IMR-90 (cell line): ENCODE measurements at regions not wholly inside any gene's neighbourhood (a gene's known extent, or its start where the extent isn't known, plus 50 kb on each side); places are given as distances from the start of the nearest gene placed in this dataset.

Experiments
- ATAC-seq: fragments of 200-7000 bp; cut with Tn5 transposase; 2 replicates; pipeline ENCODE4 v1.9.1; 2020; ENCODE audit warnings: low read depth, mild to moderate bottlenecking, moderate library complexity
- BruUV-seq: library from RNA; stranded (reverse); fragments of 400-500 nt; replicated peaks from 2 replicates; lab custom pipeline; 2021; lab: Mats Ljungman, UMichigan
- CTCF ChIA-PET: fragments of 300-600 bp; formaldehyde crosslinking; extraction: SDS; loops from one replicate; lab custom pipeline; 2021; ENCODE audit warnings: antibody characterized with exemption; lab: Yijun Ruan, JAX
- POLR2A ChIA-PET: fragments of 300-600 bp; sonication (Branson Sonifier 250); formaldehyde crosslinking; loops from one replicate; lab custom pipeline; 2022; ENCODE audit warnings: antibody characterized with exemption; ENCODE audit not compliant: unreplicated experiment; lab: Charles Lee
- DNase-seq: peaks from one replicate; pipeline ENCODE4 v3.0.0; 2013
- H2AFZ ChIP-seq: replicated peaks from 2 replicates; pipeline ENCODE3; 2013; ENCODE audit warnings: low read length, mild to moderate bottlenecking; ENCODE audit not compliant: poor library complexity
- H2AK5ac ChIP-seq: 2 replicates; pipeline ENCODE4 v1.6.1; 2013; ENCODE audit warnings: low read depth, low read length, inconsistent platforms
- H2AK9ac ChIP-seq: replicated peaks from 2 replicates; pipeline ENCODE3; 2013; ENCODE audit warnings: mild to moderate bottlenecking, low read depth, low read length, moderate library complexity; ENCODE audit not compliant: poor library complexity
- H2BK120ac ChIP-seq: 2 replicates; pipeline ENCODE4 v1.6.1; 2013; ENCODE audit warnings: low read depth, low read length, inconsistent platforms
- H2BK15ac ChIP-seq: 3 replicates; pipeline ENCODE4 v1.6.1; 2013; ENCODE audit warnings: low read depth, low read length, inconsistent platforms
- H2BK20ac ChIP-seq: 2 replicates; pipeline ENCODE4 v1.6.1; 2013; ENCODE audit warnings: low read depth, mild to moderate bottlenecking, inconsistent platforms, low read length, moderate library complexity
- H2BK5ac ChIP-seq: 2 replicates; pipeline ENCODE4 v1.6.1; 2013; ENCODE audit warnings: mild to moderate bottlenecking, low read depth, low read length, inconsistent platforms; ENCODE audit not compliant: poor library complexity, severe bottlenecking
- H3K14ac ChIP-seq: replicated peaks from 2 replicates; pipeline ENCODE4 v1.6.1; 2013; ENCODE audit warnings: low read depth, low read length, inconsistent platforms
- H3K18ac ChIP-seq: 2 replicates; pipeline ENCODE4 v1.6.1; 2013; ENCODE audit warnings: low read depth, low read length, control low read depth
- H3K23ac ChIP-seq: 2 replicates; pipeline ENCODE4 v1.6.1; 2013; ENCODE audit warnings: low read depth, low read length, inconsistent platforms
- H3K27ac ChIP-seq: 2 replicates; pipeline ENCODE4 v1.5.1; 2013; ENCODE audit warnings: mild to moderate bottlenecking, control low read depth, low read length; ENCODE audit not compliant: insufficient read depth
- H3K27me3 ChIP-seq: 2 replicates; pipeline ENCODE4 v1.6.1; 2013; ENCODE audit warnings: low read length; ENCODE audit not compliant: control insufficient read depth, insufficient read depth
- H3K36me3 ChIP-seq: 2 replicates; pipeline ENCODE4 v1.6.1; 2013; ENCODE audit warnings: low read length, mixed read lengths; ENCODE audit not compliant: control insufficient read depth, insufficient read depth
- H3K4ac ChIP-seq: 2 replicates; pipeline ENCODE4 v1.6.1; 2013; ENCODE audit warnings: low read depth, low read length, inconsistent platforms
- H3K4me1 ChIP-seq: 2 replicates; pipeline ENCODE4 v1.6.1; 2013; ENCODE audit warnings: low read length, mixed read lengths; ENCODE audit not compliant: control insufficient read depth, insufficient read depth
- H3K4me2 ChIP-seq: 2 replicates; pipeline ENCODE4 v1.6.1; 2013; ENCODE audit warnings: low read depth, mild to moderate bottlenecking, control low read depth, low read length, moderate library complexity
- H3K4me3 ChIP-seq: 2 replicates; pipeline ENCODE4 v1.5.1; 2013; ENCODE audit warnings: low read depth, mild to moderate bottlenecking, control low read depth, low read length, moderate library complexity; ENCODE audit not compliant: insufficient read depth
- H3K56ac ChIP-seq: 2 replicates; pipeline ENCODE4 v1.6.1; 2013; ENCODE audit warnings: low read length, inconsistent platforms; ENCODE audit not compliant: insufficient read depth; ENCODE audit errors: extremely low read depth
- H3K79me1 ChIP-seq, 2 experiments: 2 replicates each; pipeline ENCODE4 v1.6.1; 2013; ENCODE audit warnings: low read length in 2 of 2, inconsistent platforms in 1 of 2, low read depth in 1 of 2
- H3K9ac ChIP-seq: 2 replicates; pipeline ENCODE4 v1.6.1; 2013; ENCODE audit warnings: low read depth, low read length, control low read depth
- H3K9me1 ChIP-seq: 2 replicates; pipeline ENCODE4 v1.6.1; 2013; ENCODE audit warnings: low read length, inconsistent platforms; ENCODE audit not compliant: insufficient read depth
- H3K9me3 ChIP-seq: 2 replicates; pipeline ENCODE4 v1.6.1; 2013; ENCODE audit warnings: low read length; ENCODE audit not compliant: control insufficient read depth, insufficient read depth
- H4K20me1 ChIP-seq: 2 replicates; pipeline ENCODE4 v1.6.1; 2013; ENCODE audit warnings: low read length, inconsistent platforms; ENCODE audit not compliant: insufficient read depth
- H4K5ac ChIP-seq: 2 replicates; pipeline ENCODE4 v1.6.1; 2013; ENCODE audit warnings: mild to moderate bottlenecking, low read depth, low read length, control low read depth
- H4K8ac ChIP-seq, 2 experiments: 2 replicates each; pipeline ENCODE4 v1.6.1; 2013; ENCODE audit warnings: low read depth in 2 of 2, low read length in 2 of 2, control low read depth in 1 of 2, inconsistent platforms in 1 of 2
- H4K91ac ChIP-seq: 2 replicates; pipeline ENCODE4 v1.6.1; 2013; ENCODE audit warnings: low read depth, low read length, inconsistent platforms; ENCODE audit not compliant: insufficient read depth
- BHLHE40 ChIP-seq: fragments of 150-350 bp; IDR thresholded peaks from 2 replicates; pipeline ENCODE4 v1.6.1; 2016; ENCODE audit warnings: mild to moderate bottlenecking, low read depth, low read length
- CHD1 ChIP-seq: IDR thresholded peaks from 2 replicates; pipeline ENCODE4 v1.6.1; 2012; ENCODE audit warnings: low read depth, low read length, improper control_type of control experiment
- MAZ ChIP-seq: IDR thresholded peaks from 2 replicates; pipeline ENCODE4 v1.6.1; 2012; ENCODE audit warnings: low read depth, mild to moderate bottlenecking, low read length, improper control_type of control experiment, moderate library complexity, borderline replicate concordance
- MXI1 ChIP-seq: IDR thresholded peaks from 2 replicates; pipeline ENCODE4 v1.6.1; 2012; ENCODE audit warnings: low read depth, mild to moderate bottlenecking, low read length, moderate library complexity, borderline replicate concordance
- NFE2L2 ChIP-seq: fragments of 150-350 bp; IDR thresholded peaks from 2 replicates; pipeline ENCODE4 v1.6.1; 2016; ENCODE audit warnings: low read depth, mild to moderate bottlenecking, low read length
- POLR2A ChIP-seq: IDR thresholded peaks from 2 replicates; pipeline ENCODE4 v1.6.1; 2012; ENCODE audit warnings: mild to moderate bottlenecking, low read depth, low read length
- USF2 ChIP-seq: fragments of 150-350 bp; IDR thresholded peaks from 2 replicates; pipeline ENCODE4 v1.6.1; 2017; ENCODE audit warnings: mild to moderate bottlenecking, antibody characterized with exemption, low read length, low read depth
- WGBS, 2 experiments: methylation state at CpG; one replicate each; pipeline versions ENCODE4 v1.1.5 to v1.1.7; 2013; ENCODE audit warnings: missing lambda C conversion rate in 2 of 2; ENCODE audit not compliant: insufficient read length in 1 of 2; ENCODE audit errors: extremely low coverage in 2 of 2; 5-methylcytosine and 5-hydroxymethylcytosine counted together
- dilution Hi-C: fragments of 300-500 bp; cut with HindIII; formaldehyde crosslinking; loops from one replicate; pipeline ENCODE4 v1.14.3; 2018; ENCODE audit warnings: low sequenced_read_pairs; ENCODE audit not compliant: unreplicated experiment
- in situ Hi-C: fragments of 300-500 bp; cut with MboI; formaldehyde crosslinking; loops from 3 replicates; pipeline ENCODE4 v1.14.3; 2019; ENCODE audit warnings: low sequenced_read_pairs, inconsistent platforms, mixed read lengths
- intact Hi-C: fragments of 100-400 bp; cut with micrococcal nuclease; formaldehyde crosslinking; loops from 2 replicates; pipeline ENCODE4 v1.10.0; 2022
- TF ChIP-seq, protein P1 (sequence below): fragments of 150-350 bp; IDR thresholded peaks from 2 replicates; pipeline ENCODE4 v1.6.1; 2016; ENCODE audit warnings: low read depth, mild to moderate bottlenecking, low read length, moderate library complexity, borderline replicate concordance

- no peaks in the 10 kb centered on the region for H3K9me3 ChIP-seq
- no peak overlapping the region for H2AFZ ChIP-seq
- DNase-seq (no peak), ATAC-seq (no peak)
- no peaks in the 10 kb centered on the region for H4K20me1 ChIP-seq
- no peak for TF ChIP-seq NFE2L2
- no peak for TF ChIP-seq POLR2A
- no peak for TF ChIP-seq BHLHE40
- no peak for TF ChIP-seq USF2
- TF ChIP-seq MXI1: no peak
- no peak for TF ChIP-seq CHD1
- TF ChIP-seq, protein P1, sequence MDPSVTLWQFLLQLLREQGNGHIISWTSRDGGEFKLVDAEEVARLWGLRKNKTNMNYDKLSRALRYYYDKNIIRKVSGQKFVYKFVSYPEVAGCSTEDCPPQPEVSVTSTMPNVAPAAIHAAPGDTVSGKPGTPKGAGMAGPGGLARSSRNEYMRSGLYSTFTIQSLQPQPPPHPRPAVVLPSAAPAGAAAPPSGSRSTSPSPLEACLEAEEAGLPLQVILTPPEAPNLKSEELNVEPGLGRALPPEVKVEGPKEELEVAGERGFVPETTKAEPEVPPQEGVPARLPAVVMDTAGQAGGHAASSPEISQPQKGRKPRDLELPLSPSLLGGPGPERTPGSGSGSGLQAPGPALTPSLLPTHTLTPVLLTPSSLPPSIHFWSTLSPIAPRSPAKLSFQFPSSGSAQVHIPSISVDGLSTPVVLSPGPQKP: no peak
- no peak for TF ChIP-seq MAZ
- H3K18ac ChIP-seq: no peak overlapping the region
- no peak overlapping the region for H2BK20ac ChIP-seq
- H4K5ac ChIP-seq: no peak overlapping the region
- H3K4me1 ChIP-seq: no peaks in the 10 kb centered on the region
- intact Hi-C loops (no loop called here), dilution Hi-C loops (no loop called here), in situ Hi-C loops (no loop called here)
- H3K4me3 ChIP-seq: no peak overlapping the region
- no peaks in the 10 kb centered on the region for H3K36me3 ChIP-seq
- H2BK5ac ChIP-seq: no peak overlapping the region
- H2BK15ac ChIP-seq: no peak overlapping the region
- H3K27ac ChIP-seq: no peak overlapping the region
- no peak overlapping the region for H3K4ac ChIP-seq
- POLR2A ChIA-PET: interaction anchor here (0.6 kb wide), 1 partner anchor 641 kb away, joined by 7 read pairs; no protein-coding TSS in a partner anchor
- no peak overlapping the region for H3K9ac ChIP-seq
- no peaks in the 10 kb centered on the region for H3K79me1 ChIP-seq
- no peak overlapping the region for H3K4me2 ChIP-seq
- no TSS peak for BruUV-seq
- H2AK9ac ChIP-seq: no peak overlapping the region
- peaks cover 46% of the 10 kb centered on the region for H3K27me3 ChIP-seq
- H3K56ac ChIP-seq: no peak overlapping the region
- no peak overlapping the region for H4K91ac ChIP-seq
- 0 out of 2 replicates have a peak, but pooled peaks cover 3% of the 10 kb centered on the region for H3K9me1 ChIP-seq
- CTCF ChIA-PET: no interaction called here
- no peak overlapping the region for H3K14ac ChIP-seq
- H3K23ac ChIP-seq: no peak overlapping the region
- no peak overlapping the region for H2AK5ac ChIP-seq
- H4K8ac ChIP-seq: no peak overlapping the region
- WGBS, 2 experiments: no CpG with 5 or more reads among the region's 5 CpGs
- no peak overlapping the region for H2BK120ac ChIP-seq
Observed at GRCh38 chr6:44723439-44724197, 336.1 kb downstream of the CDC5L start.
